Astrocyte of the spinal cord (primary cell): ENCODE measurements at regions not wholly inside any gene's neighbourhood (a gene's known extent, or its start where the extent isn't known, plus 50 kb on each side); places are given as distances from the start of the nearest gene placed in this dataset.

ENCODE experiments used
- DNase-seq: peaks from one replicate; pipeline ENCODE4 v3.0.0; 2011; ENCODE audit warnings: low read depth, low spot score
- H3K4me3 ChIP-seq: 2 replicates; pipeline ENCODE4 v1.5.1; 2011; ENCODE audit warnings: low read depth, mild to moderate bottlenecking, low read length, moderate library complexity
- in situ Hi-C: cut with HindIII; loops from 2 replicates; pipeline ENCODE4 v1.10.0; 2017; ENCODE audit warnings: low sequenced_read_pairs
- TF ChIP-seq, protein P1 (sequence below): IDR thresholded peaks from 2 replicates; pipeline ENCODE4 v1.5.1; 2012; ENCODE audit warnings: low read depth, mild to moderate bottlenecking, low read length, inconsistent platforms

DNA sequence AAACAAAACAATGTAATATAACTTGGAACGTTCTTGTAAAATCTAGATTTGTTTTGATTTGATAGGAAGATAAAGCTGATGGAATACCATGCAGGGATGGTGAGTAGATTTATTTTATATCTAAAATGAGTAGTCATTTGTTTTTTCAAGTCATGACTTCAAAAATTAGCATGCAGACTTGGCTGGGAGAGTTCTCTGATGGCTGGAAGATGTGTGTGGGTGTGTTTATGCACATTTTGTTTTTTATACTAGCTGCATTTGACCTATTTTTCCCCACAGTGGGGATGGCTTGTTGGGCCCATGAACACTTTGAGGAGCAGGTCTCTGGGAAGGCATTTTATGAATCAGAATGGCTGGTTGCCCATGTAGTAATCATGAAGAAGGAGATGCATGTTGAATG is 109.2 kb downstream of the MTRR start:
- TF ChIP-seq, protein P1, sequence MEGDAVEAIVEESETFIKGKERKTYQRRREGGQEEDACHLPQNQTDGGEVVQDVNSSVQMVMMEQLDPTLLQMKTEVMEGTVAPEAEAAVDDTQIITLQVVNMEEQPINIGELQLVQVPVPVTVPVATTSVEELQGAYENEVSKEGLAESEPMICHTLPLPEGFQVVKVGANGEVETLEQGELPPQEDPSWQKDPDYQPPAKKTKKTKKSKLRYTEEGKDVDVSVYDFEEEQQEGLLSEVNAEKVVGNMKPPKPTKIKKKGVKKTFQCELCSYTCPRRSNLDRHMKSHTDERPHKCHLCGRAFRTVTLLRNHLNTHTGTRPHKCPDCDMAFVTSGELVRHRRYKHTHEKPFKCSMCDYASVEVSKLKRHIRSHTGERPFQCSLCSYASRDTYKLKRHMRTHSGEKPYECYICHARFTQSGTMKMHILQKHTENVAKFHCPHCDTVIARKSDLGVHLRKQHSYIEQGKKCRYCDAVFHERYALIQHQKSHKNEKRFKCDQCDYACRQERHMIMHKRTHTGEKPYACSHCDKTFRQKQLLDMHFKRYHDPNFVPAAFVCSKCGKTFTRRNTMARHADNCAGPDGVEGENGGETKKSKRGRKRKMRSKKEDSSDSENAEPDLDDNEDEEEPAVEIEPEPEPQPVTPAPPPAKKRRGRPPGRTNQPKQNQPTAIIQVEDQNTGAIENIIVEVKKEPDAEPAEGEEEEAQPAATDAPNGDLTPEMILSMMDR, result no peak
- in situ Hi-C loops, result no loop called here
- no peak for DNase-seq
- no peak overlapping the region for H3K4me3 ChIP-seq

DNA sequence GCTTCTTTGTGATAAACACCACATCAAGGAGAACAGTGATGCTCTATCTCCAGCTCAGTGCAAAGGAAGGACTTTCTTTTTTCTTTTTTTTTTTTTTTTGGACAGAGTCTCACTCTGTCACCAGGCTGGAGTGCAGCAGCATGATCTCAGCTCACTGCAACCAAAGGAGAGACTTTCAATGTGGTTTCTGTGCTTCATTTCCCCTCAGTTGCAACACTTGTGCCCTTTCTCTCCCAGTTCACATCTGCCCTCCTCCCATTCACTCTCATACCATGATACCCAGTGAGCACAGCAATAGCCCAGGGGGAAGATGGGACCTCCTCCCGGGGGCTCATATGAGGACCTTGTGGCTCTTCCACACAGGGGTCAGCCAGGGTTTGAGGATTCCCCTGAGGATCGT is 110.0 kb downstream of the MTRR start:
- in situ Hi-C loops, result no loop called here
- TF ChIP-seq, protein P1, result no peak
- no peak for DNase-seq
- no peak overlapping the region for H3K4me3 ChIP-seq

DNA sequence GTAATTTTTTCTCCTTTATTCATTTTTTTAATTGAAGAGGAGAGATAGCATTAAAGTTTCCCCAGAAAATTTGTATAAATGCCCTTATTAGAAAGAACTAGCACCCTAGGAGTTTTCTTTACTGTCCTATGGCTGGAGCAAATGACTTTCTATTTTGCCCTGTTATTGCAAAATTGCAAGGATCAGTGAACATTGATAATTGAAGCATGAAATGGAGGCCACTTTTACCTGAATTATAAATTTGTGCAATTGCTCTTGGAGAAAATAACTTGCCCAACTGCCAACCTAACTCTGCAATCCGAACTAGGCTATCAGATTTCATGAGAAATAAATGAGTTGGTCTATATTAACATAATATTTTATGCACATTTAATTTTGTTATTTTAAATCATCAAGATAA is 111.9 kb downstream of the MTRR start:
- TF ChIP-seq, protein P1, result no peak
- no peak overlapping the region for H3K4me3 ChIP-seq
- DNase-seq, result no peak
- in situ Hi-C loops, result no loop called here

DNA sequence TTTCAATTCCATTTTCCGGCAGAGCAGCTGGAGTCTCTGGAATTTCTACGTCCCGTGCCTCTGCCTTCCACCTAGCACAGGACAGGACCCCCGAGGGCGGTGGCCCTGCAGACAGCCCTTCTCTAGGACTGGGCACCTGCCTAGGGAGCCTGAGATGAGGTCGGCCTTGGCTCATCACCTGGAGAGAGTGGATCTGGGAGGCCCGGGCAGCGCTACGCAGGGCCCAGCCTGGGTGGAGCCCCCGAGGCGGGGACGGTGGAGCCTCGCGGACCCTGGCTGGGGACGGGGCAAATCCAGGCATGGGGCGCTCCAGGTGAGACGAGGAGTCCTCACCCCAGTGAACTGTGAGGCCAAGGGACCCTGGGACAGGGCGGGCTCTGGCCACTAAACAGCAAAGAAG is 114.5 kb downstream of the MTRR start:
- in situ Hi-C loops, result no loop called here

DNA sequence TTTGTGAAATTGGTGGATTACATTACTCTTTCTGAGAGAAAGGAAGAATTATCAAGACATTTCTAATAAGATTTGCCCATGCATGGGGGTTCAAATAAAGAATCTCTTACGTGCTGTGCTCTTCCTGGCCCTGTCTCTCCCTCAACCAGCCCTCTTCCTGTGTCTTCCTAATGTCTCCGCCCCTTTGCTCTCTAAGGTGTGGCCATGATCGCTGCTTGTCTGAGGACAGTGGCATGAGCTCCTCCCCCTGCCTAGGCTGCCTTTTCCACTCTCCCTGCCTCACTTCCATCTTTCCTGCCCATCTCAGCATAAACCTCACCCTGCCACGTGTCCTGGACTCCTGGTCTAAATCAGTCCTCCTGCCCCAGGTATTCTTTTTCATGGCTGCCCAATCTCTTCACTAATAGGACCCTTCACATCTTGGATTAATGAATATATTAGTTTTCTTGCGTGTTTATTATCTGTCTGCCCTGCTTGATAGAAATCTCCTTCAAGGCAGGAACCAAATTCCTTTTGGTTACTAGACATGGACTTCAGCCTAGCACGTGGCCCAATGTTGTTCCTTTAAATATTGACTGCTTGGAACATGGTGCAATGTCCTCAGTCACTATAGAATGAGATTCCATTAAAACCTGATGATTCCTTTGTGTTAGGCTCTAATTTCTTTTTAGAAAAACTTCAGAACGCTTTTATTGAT is 122.3 kb downstream of the MTRR start:
- TF ChIP-seq, protein P1, result no peak
- H3K4me3 ChIP-seq, result no peak overlapping the region
- DNase-seq, result no peak
- in situ Hi-C loops, result no loop called here

More for the DNA sequence above, 114.5 kb downstream of the MTRR start:
- TF ChIP-seq, protein P1, result no peak
- no peak for DNase-seq
- no peak overlapping the region for H3K4me3 ChIP-seq

DNA sequence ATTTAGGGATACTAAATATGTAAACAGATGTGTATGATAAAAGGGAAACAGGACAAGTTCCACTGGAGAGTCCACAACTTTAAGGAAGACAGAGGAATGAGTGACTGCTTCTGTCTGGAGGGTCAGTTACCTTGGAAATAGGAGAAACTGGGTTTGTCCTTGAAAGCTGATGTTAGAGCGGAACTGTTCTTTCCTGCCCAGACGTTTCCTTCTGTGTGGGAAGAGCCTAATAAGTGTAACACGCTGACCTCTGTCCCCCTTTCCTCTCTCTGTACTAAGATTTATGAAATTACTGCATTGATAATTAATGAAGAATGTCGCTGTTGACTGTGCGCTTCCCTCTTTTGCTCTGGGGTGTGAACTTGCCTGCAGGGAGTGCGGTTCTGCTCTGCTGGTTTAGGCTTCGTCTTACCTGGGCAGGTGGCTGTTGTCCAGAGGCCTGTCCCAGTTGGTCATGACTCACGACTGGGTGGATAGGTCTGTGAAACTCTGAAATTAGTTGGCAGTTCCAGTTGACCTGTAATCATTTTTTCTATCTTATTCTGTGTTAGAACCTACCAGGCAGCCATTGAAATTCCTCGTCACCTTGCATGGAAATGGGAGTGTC is 126.8 kb downstream of the MTRR start:
- DNase-seq, result no peak
- in situ Hi-C loops, result no loop called here
- TF ChIP-seq, protein P1, result no peak
- H3K4me3 ChIP-seq, result no peak overlapping the region
